H1 (cell line): ENCODE measurements at regions not wholly inside any gene's neighbourhood (a gene's known extent, or its start where the extent isn't known, plus 50 kb on each side); places are given as distances from the start of the nearest gene placed in this dataset.

Experiments
- CTCF ChIA-PET: fragments of 300-600 bp; sonication (Branson Sonifier 250); formaldehyde crosslinking; loops from one replicate; lab custom pipeline; 2021; ENCODE audit not compliant: partially characterized antibody; lab: Charles Lee
- POLR2A ChIA-PET: fragments of 300-600 bp; sonication (Branson Sonifier 250); formaldehyde crosslinking; loops from one replicate; lab custom pipeline; 2021; ENCODE audit warnings: inconsistent platforms; ENCODE audit not compliant: partially characterized antibody; lab: Charles Lee
- DNase-seq, 2 experiments: peaks; one replicate each; pipeline versions ENCODE4 v3.0.0 to v3.0.0-alpha.2; 2010 to 2022; ENCODE audit warnings: low spot score in 2 of 2, low read depth in 1 of 2, mixed read lengths in 1 of 2
- FAIRE-seq: peaks from 2 replicates; lab custom pipeline; 2011; peaks lifted over from hg19 to GRCh38; lab: Jason Lieb, UNC
- H2AFZ ChIP-seq: 2 replicates; pipeline ENCODE4 v1.8.1; 2012; ENCODE audit warnings: low read length, inconsistent platforms
- H2AK5ac ChIP-seq: 2 replicates; pipeline ENCODE4 v1.6.1; 2013; ENCODE audit warnings: low read depth, low read length
- H2BK120ac ChIP-seq: replicated peaks from 2 replicates; pipeline ENCODE3; 2013; ENCODE audit warnings: low read depth, low read length, inconsistent platforms
- H2BK12ac ChIP-seq: 2 replicates; pipeline ENCODE4 v1.6.1; 2013; ENCODE audit warnings: low read depth, low read length
- H2BK15ac ChIP-seq: 2 replicates; pipeline ENCODE4 v1.6.1; 2013; ENCODE audit warnings: low read length
- H2BK20ac ChIP-seq: 2 replicates; pipeline ENCODE4 v1.6.1; 2013; ENCODE audit warnings: low read length
- H2BK5ac ChIP-seq: 2 replicates; pipeline ENCODE4 v1.6.1; 2013; ENCODE audit warnings: low read depth, low read length
- H3K14ac ChIP-seq: 2 replicates; pipeline ENCODE4 v1.6.1; 2013; ENCODE audit warnings: inconsistent platforms; ENCODE audit not compliant: insufficient read length
- H3K18ac ChIP-seq: 2 replicates; pipeline ENCODE4 v1.6.1; 2013; ENCODE audit warnings: low read length; ENCODE audit errors: extremely low read depth
- H3K23ac ChIP-seq: 2 replicates; pipeline ENCODE4 v1.6.1; 2013; ENCODE audit warnings: inconsistent platforms; ENCODE audit not compliant: insufficient read length
- H3K23me2 ChIP-seq: 2 replicates; pipeline ENCODE4 v1.6.1; 2013; ENCODE audit warnings: low read depth, low read length
- H3K27ac ChIP-seq: 2 replicates; pipeline ENCODE4 v1.6.1; 2011; ENCODE audit warnings: low read depth, low read length, inconsistent platforms
- H3K27me3 ChIP-seq, 4 experiments: replicated peaks in 1 of 4; 1 replicate in 1 of 4; 2 replicates in 3 of 4; pipeline versions ENCODE4 v1.6.1 to v1.8.1; 2011 to 2013; ENCODE audit warnings: low read length in 3 of 4, mild to moderate bottlenecking in 3 of 4, inconsistent platforms in 2 of 4, mixed read lengths in 2 of 4, moderate library complexity in 1 of 4; ENCODE audit not compliant: control insufficient read depth in 3 of 4, insufficient read depth in 3 of 4; ENCODE audit errors: extremely low read depth in 1 of 4
- H3K36me3 ChIP-seq, 4 experiments: 2 replicates each; pipeline versions ENCODE4 v1.6.1 to v1.8.1; 2011 to 2013; ENCODE audit warnings: mild to moderate bottlenecking in 4 of 4, low read length in 3 of 4, moderate library complexity in 2 of 4, control low read depth in 1 of 4, inconsistent platforms in 1 of 4; ENCODE audit not compliant: insufficient read depth in 4 of 4, control insufficient read depth in 2 of 4
- H3K4ac ChIP-seq: replicated peaks from 2 replicates; pipeline ENCODE3; 2013; ENCODE audit warnings: low read length, low read depth, mixed read lengths, inconsistent platforms; ENCODE audit not compliant: insufficient read length
- H3K4me1 ChIP-seq, 4 experiments: replicated peaks in 1 of 4; 1 replicate in 1 of 4; 2 replicates in 3 of 4; pipeline versions ENCODE4 v1.6.1 to v1.8.1; 2011 to 2013; ENCODE audit warnings: low read length in 3 of 4, inconsistent platforms in 2 of 4, mixed read lengths in 1 of 4; ENCODE audit not compliant: insufficient read depth in 4 of 4, control insufficient read depth in 3 of 4
- H3K4me2 ChIP-seq, 2 experiments: 2 replicates each; pipeline versions ENCODE4 v1.6.1 to v1.8.1; 2011 to 2013; ENCODE audit warnings: low read depth in 2 of 2, low read length in 2 of 2, control low read depth in 1 of 2, inconsistent platforms in 1 of 2, mild to moderate bottlenecking in 1 of 2; ENCODE audit not compliant: insufficient read depth in 1 of 2
- H3K4me3 ChIP-seq, 4 experiments: fragments of 200-600, 300-600 bp in 1 of 4; sonication (generic), shearing (Covaris generic), sonication (Bioruptor Twin) in 1 of 4; 2 replicates each; pipeline versions ENCODE4 v1.5.1 to v1.8.1; 2011 to 2016; ENCODE audit warnings: low read length in 4 of 4, low read depth in 3 of 4, control low read depth in 2 of 4, inconsistent platforms in 2 of 4, mild to moderate bottlenecking in 2 of 4, mixed read lengths in 1 of 4, moderate library complexity in 1 of 4; ENCODE audit not compliant: insufficient read depth in 2 of 4; ENCODE audit errors: extremely low read depth in 1 of 4
- H3K56ac ChIP-seq: replicated peaks from 2 replicates; pipeline ENCODE3; 2013; ENCODE audit warnings: low read depth, mild to moderate bottlenecking, mixed read lengths, low read length, inconsistent platforms; ENCODE audit not compliant: insufficient read length
- H3K79me1 ChIP-seq: 2 replicates; pipeline ENCODE4 v1.6.1; 2013; ENCODE audit warnings: low read depth, low read length, control low read depth
- H3K79me2 ChIP-seq, 2 experiments: 2 replicates each; pipeline versions ENCODE4 v1.6.1 to v1.8.1; 2012 to 2013; ENCODE audit warnings: low read length in 2 of 2, mild to moderate bottlenecking in 2 of 2, inconsistent platforms in 1 of 2; ENCODE audit not compliant: insufficient read depth in 2 of 2, control insufficient read depth in 1 of 2
- H3K9ac ChIP-seq, 4 experiments: replicated peaks in 1 of 4; 1 replicate in 1 of 4; 2 replicates in 3 of 4; pipeline versions ENCODE4 v1.6.1 to v1.8.1; 2011 to 2013; ENCODE audit warnings: low read depth in 3 of 4, low read length in 3 of 4, control low read depth in 2 of 4, mild to moderate bottlenecking in 2 of 4, moderate library complexity in 2 of 4, inconsistent platforms in 1 of 4; ENCODE audit errors: extremely low read depth in 1 of 4
- H3K9me3 ChIP-seq, 2 experiments: 2 replicates each; pipeline versions ENCODE4 v1.6.1 to v1.8.1; 2012 to 2013; ENCODE audit warnings: mild to moderate bottlenecking in 2 of 2, moderate library complexity in 2 of 2, control low read depth in 1 of 2, inconsistent platforms in 1 of 2, low read depth in 1 of 2, low read length in 1 of 2, mixed read lengths in 1 of 2; ENCODE audit not compliant: insufficient read depth in 2 of 2
- H4K20me1 ChIP-seq, 2 experiments: replicated peaks in 1 of 2; 2 replicates each; pipeline versions ENCODE3 to v1.8.1; 2011 to 2013; ENCODE audit warnings: inconsistent platforms in 2 of 2, low read length in 2 of 2, mild to moderate bottlenecking in 1 of 2; ENCODE audit not compliant: insufficient read depth in 2 of 2, control insufficient read depth in 1 of 2
- H4K5ac ChIP-seq: 2 replicates; pipeline ENCODE4 v1.6.1; 2013; ENCODE audit warnings: low read length, low read depth, mixed read lengths, inconsistent platforms; ENCODE audit not compliant: insufficient read length
- H4K8ac ChIP-seq: 2 replicates; pipeline ENCODE4 v1.8.0; 2013; ENCODE audit warnings: mild to moderate bottlenecking, moderate library complexity, low read length, inconsistent platforms; ENCODE audit not compliant: insufficient read depth; ENCODE audit errors: extremely low read depth
- H4K91ac ChIP-seq: replicated peaks from 2 replicates; pipeline ENCODE3; 2013; ENCODE audit warnings: low read length, mixed read lengths, inconsistent platforms; ENCODE audit not compliant: insufficient read length
- EGR1 ChIP-seq: IDR thresholded peaks from 2 replicates; pipeline ENCODE4 v1.6.1; 2011; ENCODE audit warnings: low read depth, low read length, borderline replicate concordance
- NANOG ChIP-seq: IDR thresholded peaks from 2 replicates; pipeline ENCODE4 v1.6.1; 2011; ENCODE audit warnings: low read length, low read depth, mild to moderate bottlenecking, inconsistent platforms; ENCODE audit not compliant: insufficient read depth, poor library complexity, severe bottlenecking
- POU5F1 ChIP-seq: IDR thresholded peaks from 2 replicates; pipeline ENCODE4 v1.6.1; 2011; ENCODE audit warnings: low read depth, mild to moderate bottlenecking, low read length, moderate library complexity
- SAP30 ChIP-seq: fragments of 300-600 bp; sonication (generic); IDR thresholded peaks from 2 replicates; pipeline ENCODE4 v1.7.1; 2012; ENCODE audit warnings: low read length, moderate library complexity, mild to moderate bottlenecking, inconsistent platforms; ENCODE audit not compliant: insufficient read depth, insufficient replicate concordance
- SP4 ChIP-seq: IDR thresholded peaks from 2 replicates; pipeline ENCODE4 v1.6.1; 2012; ENCODE audit warnings: low read length, inconsistent platforms
- WGBS, 2 experiments: shearing (Covaris generic) in 1 of 2; methylation state at CpG; one replicate each; pipeline versions ENCODE4 v1.1.6 to v1.1.7; 2013 to 2015; ENCODE audit warnings: low lambda C conversion rate in 2 of 2, mixed read lengths in 2 of 2, inconsistent platforms in 1 of 2, low coverage in 1 of 2, missing lambda C conversion rate in 1 of 2; ENCODE audit not compliant: insufficient replicate concordance in 2 of 2, insufficient coverage in 1 of 2, insufficient read length in 1 of 2; ENCODE audit errors: extremely low coverage in 1 of 2, missing lambda C conversion rate in 1 of 2; 5-methylcytosine and 5-hydroxymethylcytosine counted together
- TF ChIP-seq, protein P1 (sequence below): IDR thresholded peaks from 2 replicates; pipeline ENCODE4 v1.6.1; 2012; ENCODE audit warnings: low read length, inconsistent platforms
- TF ChIP-seq, protein P2 (sequence below): IDR thresholded peaks from 2 replicates; pipeline ENCODE4 v1.6.1; 2012; ENCODE audit warnings: inconsistent platforms

DNA sequence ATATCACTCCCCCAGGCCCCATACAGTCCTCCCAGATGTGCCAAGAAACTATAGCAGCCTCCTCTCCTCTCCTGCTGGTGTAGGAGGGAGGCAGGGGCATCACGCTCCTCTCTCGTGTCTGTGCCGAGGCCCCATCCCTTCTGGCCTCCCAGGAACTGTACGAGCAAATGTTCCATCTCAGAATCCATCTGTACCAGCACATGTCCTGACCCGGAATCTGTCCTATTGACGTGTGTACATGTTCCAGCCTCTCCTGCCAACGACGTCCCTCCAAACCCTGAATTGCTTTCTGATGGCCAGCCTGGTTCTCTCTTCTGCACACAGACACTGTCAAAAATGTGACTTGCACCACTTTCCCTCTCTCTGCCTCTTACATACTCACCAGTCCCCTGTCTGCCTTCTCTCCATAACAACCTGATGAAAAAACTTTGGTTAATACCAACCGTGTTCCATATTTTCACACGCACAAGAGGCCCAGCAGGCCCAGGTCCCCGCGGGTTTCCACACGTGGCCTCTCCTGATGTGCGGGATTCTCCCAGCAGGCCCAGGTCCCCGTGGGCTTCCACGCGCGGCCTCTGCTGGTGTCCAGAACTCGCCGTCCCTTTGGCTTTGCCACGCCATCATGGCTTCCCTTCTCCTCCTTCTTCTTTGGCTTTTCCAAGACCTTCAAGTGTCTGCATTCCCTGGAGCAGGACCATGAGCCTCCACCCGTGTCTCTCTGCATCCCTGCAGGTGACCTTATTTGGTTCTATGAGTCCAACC is 125.2 kb upstream of the THBS2 start:
- Histone ChIP-seq H3K27ac (no peak overlapping the region), H4K8ac (no peak overlapping the region), H3K9ac (no peak overlapping the region), H3K14ac (no peak overlapping the region), H4K91ac (no peak overlapping the region), H3K79me1 (no peaks in the 10 kb centered on the region), H2BK20ac (no peak overlapping the region), H3K18ac (no peak overlapping the region), H2BK5ac (no peak overlapping the region), H3K4me1 (no peaks in the 10 kb centered on the region), H3K9me3 (peaks cover 0 to 7% of the 10 kb centered on the region in 2 experiments; a peak in 2 of 4 replicates), H3K23ac (no peak overlapping the region), H2AK5ac (no peak overlapping the region), H2BK12ac (no peak overlapping the region), H4K5ac (no peak overlapping the region), H3K4me2 (no peak overlapping the region), H3K79me2 (no peaks in the 10 kb centered on the region), H3K56ac (no peak overlapping the region), H2BK15ac (no peak overlapping the region), H4K20me1 (peaks cover 0 to 2% of the 10 kb centered on the region in 2 experiments), H3K27me3 (no peaks in the 10 kb centered on the region), H2BK120ac (no peak overlapping the region), H2AFZ (no peak overlapping the region), H3K36me3 (no peaks in the 10 kb centered on the region), H3K4me3 (no peak overlapping the region), H3K4ac (no peak overlapping the region), H3K23me2 (peaks cover 2% of the 10 kb centered on the region; the same call in 1 of the 2 replicates)
- TF ChIP-seq NANOG (no peak), SAP30 (no peak), SP4 (no peak), EGR1 (no peak), POU5F1 (no peak)
- TF ChIP-seq, protein P1, sequence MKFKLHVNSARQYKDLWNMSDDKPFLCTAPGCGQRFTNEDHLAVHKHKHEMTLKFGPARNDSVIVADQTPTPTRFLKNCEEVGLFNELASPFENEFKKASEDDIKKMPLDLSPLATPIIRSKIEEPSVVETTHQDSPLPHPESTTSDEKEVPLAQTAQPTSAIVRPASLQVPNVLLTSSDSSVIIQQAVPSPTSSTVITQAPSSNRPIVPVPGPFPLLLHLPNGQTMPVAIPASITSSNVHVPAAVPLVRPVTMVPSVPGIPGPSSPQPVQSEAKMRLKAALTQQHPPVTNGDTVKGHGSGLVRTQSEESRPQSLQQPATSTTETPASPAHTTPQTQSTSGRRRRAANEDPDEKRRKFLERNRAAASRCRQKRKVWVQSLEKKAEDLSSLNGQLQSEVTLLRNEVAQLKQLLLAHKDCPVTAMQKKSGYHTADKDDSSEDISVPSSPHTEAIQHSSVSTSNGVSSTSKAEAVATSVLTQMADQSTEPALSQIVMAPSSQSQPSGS: no peak
- TF ChIP-seq, protein P2, sequence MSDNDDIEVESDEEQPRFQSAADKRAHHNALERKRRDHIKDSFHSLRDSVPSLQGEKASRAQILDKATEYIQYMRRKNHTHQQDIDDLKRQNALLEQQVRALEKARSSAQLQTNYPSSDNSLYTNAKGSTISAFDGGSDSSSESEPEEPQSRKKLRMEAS: no peak
- ChIA-PET CTCF (no interaction called here), POLR2A (no interaction called here)
- FAIRE-seq (no peak), DNase-seq (no peak)
- 92% methylated on average over 22 of the region's 22 CpGs; no CpG with 5 or more reads in 1 of the 2 experiments for WGBS, 2 experiments
